Keratinocyte (primary cell): ENCODE measurements at regions not wholly inside any gene's neighbourhood (a gene's known extent, or its start where the extent isn't known, plus 50 kb on each side); places are given as distances from the start of the nearest gene placed in this dataset.

Experiments used
- DNase-seq: peaks from one replicate; pipeline ENCODE4 v3.0.0-alpha.2; 2011; ENCODE audit warnings: low read depth, missing footprints, low spot score
- FAIRE-seq: peaks from 2 replicates; lab custom pipeline; 2011; peaks lifted over from hg19 to GRCh38; lab: Jason Lieb, UNC
- H2AFZ ChIP-seq: 2 replicates; pipeline ENCODE4 v1.6.0; 2012; ENCODE audit warnings: low read length, control low read depth, inconsistent platforms; ENCODE audit not compliant: control insufficient read depth
- H3K27ac ChIP-seq: 2 replicates; pipeline ENCODE4 v1.5.1; 2011; ENCODE audit warnings: low read length; ENCODE audit not compliant: control insufficient read depth, insufficient read depth
- H3K27me3 ChIP-seq: 3 replicates; pipeline ENCODE4 v1.6.0; 2011; ENCODE audit warnings: low read length; ENCODE audit not compliant: control insufficient read depth, insufficient read depth; ENCODE audit errors: extremely low read depth
- H3K36me3 ChIP-seq, 2 experiments: 2 replicates in 1 of 2; 3 replicates in 1 of 2; pipeline ENCODE4 v1.5.1; 2011; ENCODE audit warnings: low read length in 2 of 2, mild to moderate bottlenecking in 1 of 2; ENCODE audit not compliant: control insufficient read depth in 2 of 2, insufficient read depth in 2 of 2; ENCODE audit errors: extremely low read depth in 1 of 2
- H3K4me1 ChIP-seq: 3 replicates; pipeline ENCODE4 v1.5.1; 2011; ENCODE audit warnings: low read length; ENCODE audit not compliant: control insufficient read depth, insufficient read depth; ENCODE audit errors: extremely low read depth
- H3K4me2 ChIP-seq: 3 replicates; pipeline ENCODE4 v1.6.0; 2011; ENCODE audit warnings: low read depth, low read length; ENCODE audit not compliant: control insufficient read depth, insufficient read depth; ENCODE audit errors: extremely low read depth
- H3K4me3 ChIP-seq, 3 experiments: fragments of 200-600 bp in 1 of 3; sonication (generic) in 1 of 3; 2 replicates in 2 of 3; 3 replicates in 1 of 3; pipeline ENCODE4 v1.5.1; 2011 to 2016; ENCODE audit warnings: low read length in 3 of 3, mild to moderate bottlenecking in 3 of 3, control low read depth in 2 of 3, inconsistent platforms in 1 of 3, low read depth in 1 of 3, mixed read lengths in 1 of 3, mixed run types in 1 of 3, moderate library complexity in 1 of 3; ENCODE audit not compliant: control insufficient read depth in 2 of 3, insufficient read depth in 2 of 3; ENCODE audit errors: extremely low read depth in 1 of 3
- H3K79me2 ChIP-seq: 2 replicates; pipeline ENCODE4 v1.6.0; 2012; ENCODE audit warnings: low read length; ENCODE audit not compliant: control insufficient read depth, insufficient read depth
- H3K9ac ChIP-seq: 3 replicates; pipeline ENCODE4 v1.6.0; 2011; ENCODE audit warnings: low read length; ENCODE audit not compliant: control insufficient read depth, insufficient read depth; ENCODE audit errors: extremely low read depth
- H3K9me1 ChIP-seq: 3 replicates; pipeline ENCODE4 v1.6.0; 2011; ENCODE audit warnings: low read length; ENCODE audit not compliant: control insufficient read depth, insufficient read depth; ENCODE audit errors: extremely low read depth
- H3K9me3 ChIP-seq: 2 replicates; pipeline ENCODE4 v1.5.1; 2012; ENCODE audit warnings: low read depth, low read length; ENCODE audit not compliant: control insufficient read depth
- H4K20me1 ChIP-seq: 3 replicates; pipeline ENCODE4 v1.6.0; 2011; ENCODE audit warnings: low read length; ENCODE audit not compliant: control insufficient read depth, insufficient read depth; ENCODE audit errors: extremely low read depth
- EZH2 ChIP-seq: IDR thresholded peaks from one replicate; pipeline ENCODE4 v1.6.1; 2012; ENCODE audit warnings: inconsistent platforms, mild to moderate bottlenecking, low read length, moderate library complexity
- dilution Hi-C: fragments of 300-500 bp; cut with MboI; formaldehyde crosslinking; loops from one replicate; pipeline ENCODE4 v1.7.0; 2020; ENCODE audit warnings: low sequenced_read_pairs; ENCODE audit not compliant: extremely low pct_ligation_motif_present
- TF ChIP-seq, protein P1 (sequence below), 3 experiments: IDR thresholded peaks in 1 of 3; conservative IDR thresholded peaks in 1 of 3; optimal IDR thresholded peaks in 1 of 3; 2 replicates in 2 of 3; 3 replicates in 1 of 3; pipeline versions ENCODE3 to v1.5.1; 2011; ENCODE audit warnings: low read length in 3 of 3, mild to moderate bottlenecking in 3 of 3, moderate library complexity in 2 of 3, control low read depth in 1 of 3, inconsistent platforms in 1 of 3; ENCODE audit not compliant: insufficient read depth in 2 of 3; ENCODE audit errors: extremely low read depth in 1 of 3

DNA sequence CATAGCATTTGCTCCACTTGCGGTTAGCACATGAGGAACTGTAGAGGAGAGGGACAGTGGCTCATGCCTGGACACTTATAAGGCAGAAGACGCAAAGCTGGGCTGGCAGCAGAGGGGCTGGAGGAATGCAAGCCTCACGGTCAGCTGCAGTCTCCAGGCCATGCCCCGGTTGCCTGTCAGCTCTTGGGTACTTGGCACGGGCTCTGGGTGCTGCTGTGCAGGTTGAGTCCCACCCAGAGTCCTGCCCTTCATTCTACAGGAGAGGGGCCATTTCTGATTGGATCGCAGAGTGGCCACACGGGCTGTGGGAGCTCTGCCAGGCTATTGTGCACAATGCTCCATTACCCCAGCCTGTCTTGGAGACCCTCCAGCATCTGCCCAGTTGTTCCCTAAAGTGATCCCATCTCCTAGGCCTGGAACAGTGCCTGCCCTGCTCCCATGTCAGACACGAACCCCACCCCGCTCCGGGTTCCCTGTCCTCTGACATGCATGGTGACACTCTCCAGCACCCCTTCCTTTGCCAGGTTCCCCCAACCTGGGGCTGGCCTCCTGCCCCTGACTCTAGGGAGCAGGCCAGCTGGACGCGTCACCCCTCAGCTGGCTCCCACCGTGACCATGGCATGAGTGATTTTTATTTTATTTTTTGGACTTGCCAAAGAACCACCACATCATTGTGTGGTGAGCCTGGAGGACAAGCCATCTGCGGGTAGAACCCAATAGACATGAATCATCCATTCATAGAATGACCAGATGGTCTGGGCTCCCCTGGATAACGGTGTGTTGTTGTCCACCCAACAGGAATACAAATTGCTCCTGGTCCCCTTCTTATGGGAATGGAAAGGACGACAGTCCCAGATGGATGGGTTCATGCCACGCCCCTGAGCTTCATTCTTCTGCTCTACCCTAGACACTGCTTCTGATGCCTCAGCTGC, 51.0 kb upstream of the KLF13 start:
- no peak for DNase-seq
- H2AFZ ChIP-seq: no peak overlapping the region
- dilution Hi-C loops: no loop called here
- H3K27me3 ChIP-seq: no peaks in the 10 kb centered on the region
- TF ChIP-seq, protein P1, sequence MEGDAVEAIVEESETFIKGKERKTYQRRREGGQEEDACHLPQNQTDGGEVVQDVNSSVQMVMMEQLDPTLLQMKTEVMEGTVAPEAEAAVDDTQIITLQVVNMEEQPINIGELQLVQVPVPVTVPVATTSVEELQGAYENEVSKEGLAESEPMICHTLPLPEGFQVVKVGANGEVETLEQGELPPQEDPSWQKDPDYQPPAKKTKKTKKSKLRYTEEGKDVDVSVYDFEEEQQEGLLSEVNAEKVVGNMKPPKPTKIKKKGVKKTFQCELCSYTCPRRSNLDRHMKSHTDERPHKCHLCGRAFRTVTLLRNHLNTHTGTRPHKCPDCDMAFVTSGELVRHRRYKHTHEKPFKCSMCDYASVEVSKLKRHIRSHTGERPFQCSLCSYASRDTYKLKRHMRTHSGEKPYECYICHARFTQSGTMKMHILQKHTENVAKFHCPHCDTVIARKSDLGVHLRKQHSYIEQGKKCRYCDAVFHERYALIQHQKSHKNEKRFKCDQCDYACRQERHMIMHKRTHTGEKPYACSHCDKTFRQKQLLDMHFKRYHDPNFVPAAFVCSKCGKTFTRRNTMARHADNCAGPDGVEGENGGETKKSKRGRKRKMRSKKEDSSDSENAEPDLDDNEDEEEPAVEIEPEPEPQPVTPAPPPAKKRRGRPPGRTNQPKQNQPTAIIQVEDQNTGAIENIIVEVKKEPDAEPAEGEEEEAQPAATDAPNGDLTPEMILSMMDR (optimal IDR thresholded peaks at IDR 0.05 in 1 of 3, IDR thresholded peaks at IDR 0.05 in 1 of 3, conservative IDR thresholded peaks at IDR 0.05 in 1 of 3; ENCODE audit: extremely low read depth in 1 of 3, insufficient read depth in 2 of 3, low read length in 3 of 3): no peak
- TF ChIP-seq EZH2: no peak
- H3K79me2 ChIP-seq: no peaks in the 10 kb centered on the region
- H3K4me1 ChIP-seq: peaks cover 10% of the 10 kb centered on the region
- no peaks in the 10 kb centered on the region for H4K20me1 ChIP-seq
- no peaks in the 10 kb centered on the region for H3K9me1 ChIP-seq
- H3K9ac ChIP-seq: no peak overlapping the region
- H3K27ac ChIP-seq: no peak overlapping the region
- H3K4me3 ChIP-seq: no peak overlapping the region
- no peak for FAIRE-seq
- no peak overlapping the region for H3K4me2 ChIP-seq
- no peaks in the 10 kb centered on the region for H3K36me3 ChIP-seq
- no peaks in the 10 kb centered on the region for H3K9me3 ChIP-seq

DNA sequence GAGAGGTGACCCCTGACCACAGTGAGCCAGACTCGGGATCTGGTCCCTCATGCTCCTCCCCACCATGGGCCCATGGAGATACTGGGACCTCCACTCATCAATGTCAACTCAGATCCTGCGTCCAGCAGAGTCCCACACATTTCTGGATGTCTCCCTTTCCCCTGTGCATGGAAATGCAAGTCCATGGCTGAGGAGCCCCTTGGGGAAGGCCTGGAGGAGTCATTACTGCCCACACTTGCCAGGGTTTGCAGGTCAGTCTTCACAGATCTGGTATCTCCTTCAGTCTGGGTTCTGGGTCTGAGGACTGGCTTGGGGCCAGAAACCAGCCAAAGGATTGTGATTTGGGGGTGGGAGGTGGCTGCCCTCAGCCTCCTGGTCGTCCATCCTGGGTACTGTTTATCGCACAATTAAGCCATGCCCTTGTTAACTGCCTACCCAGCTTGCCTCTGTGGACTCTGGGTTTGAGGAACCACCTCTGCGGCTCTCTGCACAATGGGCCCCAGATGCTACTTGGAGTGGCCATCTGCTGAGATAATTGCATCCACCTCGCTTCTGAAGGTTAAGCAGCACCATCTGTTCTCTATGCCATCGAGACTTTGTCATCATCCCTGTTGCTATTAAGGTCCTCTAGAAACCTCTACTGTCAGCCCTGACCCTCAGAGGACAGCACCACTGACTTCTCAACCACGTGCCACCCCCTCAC, 49.9 kb upstream of the KLF13 start:
- Histone ChIP-seq H4K20me1 (no peaks in the 10 kb centered on the region), H3K9me3 (no peaks in the 10 kb centered on the region), H3K4me1 (peaks cover 10% of the 10 kb centered on the region), H3K36me3 (no peaks in the 10 kb centered on the region), H3K4me2 (no peak overlapping the region), H3K27ac (no peak overlapping the region), H3K27me3 (no peaks in the 10 kb centered on the region), H3K79me2 (no peaks in the 10 kb centered on the region), H3K9ac (no peak overlapping the region), H2AFZ (no peak overlapping the region), H3K9me1 (no peaks in the 10 kb centered on the region), H3K4me3 (no peak overlapping the region)
- dilution Hi-C loops: no loop called here
- DNase-seq (no peak), FAIRE-seq (no peak)
- TF ChIP-seq, protein P1 (optimal IDR thresholded peaks at IDR 0.05 in 1 of 3, IDR thresholded peaks at IDR 0.05 in 1 of 3, conservative IDR thresholded peaks at IDR 0.05 in 1 of 3; ENCODE audit: extremely low read depth in 1 of 3, insufficient read depth in 2 of 3, low read length in 3 of 3): no peak
- no peak for TF ChIP-seq EZH2
